Astrocyte of the cerebellum (primary cell): ENCODE measurements at regions not wholly inside any gene's neighbourhood (a gene's known extent, or its start where the extent isn't known, plus 50 kb on each side); places are given as distances from the start of the nearest gene placed in this dataset.
"Not testable (repeated sequence)": the region's sequence is repeated elsewhere in the genome, so short reads cannot be mapped to it uniquely, and the experiment has no call there.

Experiments
- DNase-seq: peaks from one replicate; pipeline ENCODE4 v3.0.0-alpha.2; 2011; ENCODE audit warnings: low read depth
- H3K4me3 ChIP-seq: 2 replicates; pipeline ENCODE4 v1.5.1; 2011; ENCODE audit warnings: mild to moderate bottlenecking, low read depth, low read length, moderate library complexity
- CTCF ChIP-seq: IDR thresholded peaks from 2 replicates; pipeline ENCODE4 v1.5.1; 2012; ENCODE audit warnings: low read length, low read depth, moderate library complexity, mild to moderate bottlenecking; ENCODE audit errors: missing control alignments
- in situ Hi-C: cut with HindIII; loops from 2 replicates; pipeline ENCODE4 v1.10.0; 2017; ENCODE audit warnings: low sequenced_read_pairs

- in situ Hi-C loops, result no loop called here
- DNase-seq, result no peak
- no peak overlapping the region for H3K4me3 ChIP-seq
- TF ChIP-seq CTCF, result no peak
Observed at GRCh38 chr7:42726066-42726785, 185.6 kb downstream of the C7orf25 start.

DNA sequence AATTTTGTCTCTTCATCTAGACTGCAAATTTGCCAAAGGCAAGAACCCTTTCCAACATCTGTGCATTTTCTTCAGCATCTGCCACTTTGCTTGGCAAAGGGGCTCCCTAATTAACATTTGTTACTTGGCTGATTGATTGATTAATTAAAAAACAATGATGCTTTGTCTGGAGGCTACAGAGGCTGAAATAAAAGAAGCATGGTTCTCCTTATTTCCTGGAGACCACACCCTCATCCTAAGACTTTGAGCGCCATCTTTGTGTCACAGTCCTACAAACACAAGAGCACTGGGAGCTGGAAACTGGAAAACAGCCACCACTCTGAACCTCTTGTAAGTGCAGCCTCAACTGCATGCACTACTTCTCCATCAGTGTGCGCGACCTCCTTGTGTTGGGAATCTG, 189.2 kb downstream of the C7orf25 start:
- no peak for TF ChIP-seq CTCF
- DNase-seq, result no peak
- in situ Hi-C loops, result no loop called here
- no peak overlapping the region for H3K4me3 ChIP-seq

DNA sequence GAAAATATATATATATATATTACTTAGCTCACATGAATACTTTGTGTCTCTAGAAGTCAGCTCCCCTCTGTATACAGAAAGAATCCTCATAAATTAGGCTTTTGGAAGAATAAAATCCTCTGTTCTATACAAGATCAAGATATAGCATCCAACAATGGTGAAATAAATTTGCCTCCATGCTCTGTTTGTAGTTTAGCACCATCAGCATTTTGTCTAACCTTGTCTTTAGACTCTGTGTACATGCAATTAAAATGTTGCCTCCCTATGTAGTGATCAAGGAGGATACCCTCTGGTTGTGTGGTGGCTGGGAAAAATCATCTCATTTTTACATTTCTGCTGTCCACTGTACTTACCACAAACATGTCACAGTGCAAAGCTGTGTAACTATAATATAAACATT, 189.7 kb downstream of the C7orf25 start:
- TF ChIP-seq CTCF, result no peak
- no peak for DNase-seq
- H3K4me3 ChIP-seq, result no peak overlapping the region
- in situ Hi-C loops, result no loop called here

- no peak overlapping the region for H3K4me3 ChIP-seq
- peak; percentile 8 for DNase-seq
- in situ Hi-C loops, result no loop called here
- no peak for TF ChIP-seq CTCF
Observed at GRCh38 chr7:42720991-42721796, 190.7 kb downstream of the C7orf25 start.

- no peak overlapping the region for H3K4me3 ChIP-seq
- in situ Hi-C loops, result no loop called here
- TF ChIP-seq CTCF, result no peak
- no peak for DNase-seq
Observed at GRCh38 chr7:42720012-42720411, 191.9 kb downstream of the C7orf25 start.

DNA sequence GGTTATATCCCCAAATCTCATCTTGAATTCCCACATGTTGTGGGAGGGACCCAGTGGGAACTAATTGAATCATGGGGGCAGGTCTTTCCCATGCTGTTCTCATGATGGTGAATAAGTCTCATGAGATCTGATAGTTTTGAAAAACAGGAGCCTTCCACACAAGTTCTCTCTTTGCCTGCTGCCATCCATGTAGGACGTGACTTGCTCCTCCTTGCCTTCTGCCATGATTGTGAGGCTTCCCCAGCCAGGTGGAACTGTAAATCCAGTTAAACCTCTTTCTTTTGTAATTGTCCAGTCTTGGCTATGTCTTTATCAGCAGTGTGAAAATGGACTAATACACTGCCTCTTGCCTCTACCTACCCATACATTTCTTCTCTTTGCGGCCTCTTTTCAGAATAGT, 193.4 kb downstream of the C7orf25 start:
- in situ Hi-C loops, DNase-seq, H3K4me3 ChIP-seq: not testable (repeated sequence)

- TF ChIP-seq CTCF, result no peak
- no peak overlapping the region for H3K4me3 ChIP-seq
- DNase-seq, result no peak
- in situ Hi-C loops, result no loop called here
Observed at GRCh38 chr7:42714356-42714755, 197.5 kb downstream of the C7orf25 start.
